Stimulated activated naive CD8-positive, alpha-beta T cell treated with anti-CD3 and anti-CD28 coated beads, Interleukin-15, amount 100 ng/mL, for 72 hours (primary cell): ENCODE measurements at regions not wholly inside any gene's neighbourhood (a gene's known extent, or its start where the extent isn't known, plus 50 kb on each side); places are given as distances from the start of the nearest gene placed in this dataset.
"Not testable (repeated sequence)": the region's sequence is repeated elsewhere in the genome, so short reads cannot be mapped to it uniquely, and the experiment has no call there.

Experiments used
- ATAC-seq: fragments of 150-1000 bp; cut with Tn5 transposase; 2 replicates; pipeline ENCODE4 v1.10.0; 2021; ENCODE audit warnings: mild to moderate bottlenecking, moderate library complexity
- DNase-seq, 2 donors: peaks; one replicate each; pipeline ENCODE4 v3.0.0; 2021 to 2022
- H3K27ac Mint-ChIP-seq, 2 donors: one replicate each; pipeline ENCODE4 v1.8.0; 2022; ENCODE audit warnings: mild to moderate bottlenecking in 2 of 2, mixed read lengths in 2 of 2, moderate library complexity in 2 of 2
- H3K27me3 Mint-ChIP-seq: one replicate; pipeline ENCODE4 v1.8.0; 2022; ENCODE audit warnings: mixed read lengths
- H3K4me1 Mint-ChIP-seq: one replicate; pipeline ENCODE4 v1.8.0; 2022; ENCODE audit warnings: mild to moderate bottlenecking, mixed read lengths
- H3K4me3 Mint-ChIP-seq, 2 donors: one replicate each; pipeline ENCODE4 v1.8.0; 2022; ENCODE audit warnings: mild to moderate bottlenecking in 2 of 2, mixed read lengths in 2 of 2, moderate library complexity in 1 of 2
- H3K9me3 Mint-ChIP-seq, 2 donors: one replicate each; pipeline ENCODE4 v1.8.0; 2022; ENCODE audit warnings: mixed read lengths in 2 of 2

DNA sequence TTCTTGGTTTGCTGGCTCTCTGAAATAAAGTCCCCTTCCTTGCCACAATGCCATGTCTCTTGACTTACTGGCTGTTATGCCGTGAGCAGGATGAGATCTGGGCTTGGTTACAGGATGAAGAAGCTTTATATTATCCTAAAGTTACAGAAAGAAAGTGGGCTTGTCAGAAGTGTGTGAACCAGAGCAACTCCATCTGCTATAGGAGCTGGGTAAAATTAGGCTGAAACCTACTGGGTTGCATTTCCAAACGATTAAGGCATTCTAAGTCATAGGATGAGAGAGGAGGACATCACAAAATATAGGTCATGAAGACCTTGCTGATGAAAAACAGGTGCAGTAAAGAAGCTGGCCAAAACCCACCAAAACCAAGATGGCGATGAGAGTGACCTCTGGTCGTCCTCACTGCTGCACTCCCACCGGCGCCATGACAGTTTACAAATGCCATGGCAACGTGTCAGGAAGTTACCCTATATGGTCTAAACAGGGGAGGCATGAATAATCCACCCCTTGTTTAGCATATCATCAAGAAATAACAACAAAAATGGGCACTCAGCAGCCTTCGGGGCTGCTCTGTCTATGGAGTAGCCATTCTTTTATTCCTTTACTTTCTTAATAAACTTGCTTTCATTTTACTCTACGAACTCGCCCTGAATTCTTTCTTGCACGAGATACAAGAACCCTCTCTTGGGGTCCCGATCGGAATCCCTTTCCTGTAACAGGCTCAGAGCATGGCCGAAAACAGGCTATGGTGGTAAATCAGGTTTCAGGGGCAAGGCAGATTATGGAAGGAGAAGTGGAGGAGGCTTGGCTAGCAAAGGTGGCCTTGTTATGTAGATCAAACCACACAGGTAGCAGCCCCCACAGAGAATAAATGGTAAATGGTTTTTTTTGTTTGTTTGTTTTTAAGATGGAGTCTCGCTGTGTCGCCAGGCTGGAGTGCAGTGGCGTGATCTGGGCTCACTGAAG lies 81.3 kb upstream of the C16orf82 start:
- ATAC-seq (no peak), DNase-seq (no peak)
- Mint-ChIP-seq H3K27ac (no peak overlapping the region), H3K9me3 (no peaks in the 10 kb centered on the region), H3K4me1 (no peaks in the 10 kb centered on the region), H3K4me3 (no peak overlapping the region), H3K27me3 (peaks cover 29% of the 10 kb centered on the region)

DNA sequence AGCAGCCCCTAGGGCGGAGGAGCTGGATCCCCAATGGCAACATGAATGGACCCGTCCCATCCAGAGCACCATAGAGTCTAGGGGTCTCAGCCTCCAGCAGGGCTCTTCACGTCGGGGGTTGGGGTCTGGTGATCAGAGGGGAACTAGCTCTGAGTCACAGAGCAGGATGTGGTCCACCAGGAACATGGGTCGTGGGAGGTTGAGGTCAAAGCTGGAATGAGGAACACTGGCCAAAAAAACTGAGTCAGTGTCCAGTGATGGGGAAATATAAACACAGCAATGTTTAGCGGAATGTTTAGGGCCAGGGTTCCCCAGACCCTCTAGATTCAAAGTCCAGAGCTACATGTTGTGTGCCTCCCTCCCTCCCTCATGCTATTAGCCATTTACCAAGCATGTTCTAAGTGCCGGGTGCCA lies 79.1 kb upstream of the C16orf82 start:
- Mint-ChIP-seq H3K27me3 (peaks cover 38% of the 10 kb centered on the region), H3K4me1 (no peaks in the 10 kb centered on the region), H3K27ac (no peak overlapping the region), H3K9me3 (no peaks in the 10 kb centered on the region), H3K4me3 (no peak overlapping the region)
- no peak for DNase-seq
- ATAC-seq: no peak

DNA sequence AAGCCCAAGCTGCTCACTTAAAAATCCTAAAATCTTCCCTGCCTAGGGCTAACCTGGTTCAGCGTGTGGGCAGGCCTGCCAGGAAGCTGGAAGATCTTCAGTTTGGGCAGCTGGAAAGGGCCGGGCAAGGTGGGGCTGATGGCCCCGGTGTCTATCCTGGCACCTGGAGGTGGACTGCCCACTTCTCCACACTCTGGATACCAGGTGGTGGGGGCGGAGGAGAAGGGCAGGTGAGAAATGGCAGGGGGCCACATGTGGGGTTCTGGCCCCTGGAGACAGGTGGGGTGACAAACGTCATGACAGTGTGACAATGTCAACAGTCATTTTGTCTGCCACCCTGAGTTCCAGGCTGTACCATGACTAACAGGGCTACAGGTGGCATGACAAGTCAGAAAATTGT lies 78.5 kb upstream of the C16orf82 start:
- peaks cover 36% of the 10 kb centered on the region for H3K27me3 Mint-ChIP-seq
- DNase-seq (no peak), ATAC-seq (no peak)
- H3K4me1 Mint-ChIP-seq: no peaks in the 10 kb centered on the region
- H3K27ac Mint-ChIP-seq: no peak overlapping the region
- H3K9me3 Mint-ChIP-seq: no peaks in the 10 kb centered on the region
- H3K4me3 Mint-ChIP-seq: no peak overlapping the region

DNA sequence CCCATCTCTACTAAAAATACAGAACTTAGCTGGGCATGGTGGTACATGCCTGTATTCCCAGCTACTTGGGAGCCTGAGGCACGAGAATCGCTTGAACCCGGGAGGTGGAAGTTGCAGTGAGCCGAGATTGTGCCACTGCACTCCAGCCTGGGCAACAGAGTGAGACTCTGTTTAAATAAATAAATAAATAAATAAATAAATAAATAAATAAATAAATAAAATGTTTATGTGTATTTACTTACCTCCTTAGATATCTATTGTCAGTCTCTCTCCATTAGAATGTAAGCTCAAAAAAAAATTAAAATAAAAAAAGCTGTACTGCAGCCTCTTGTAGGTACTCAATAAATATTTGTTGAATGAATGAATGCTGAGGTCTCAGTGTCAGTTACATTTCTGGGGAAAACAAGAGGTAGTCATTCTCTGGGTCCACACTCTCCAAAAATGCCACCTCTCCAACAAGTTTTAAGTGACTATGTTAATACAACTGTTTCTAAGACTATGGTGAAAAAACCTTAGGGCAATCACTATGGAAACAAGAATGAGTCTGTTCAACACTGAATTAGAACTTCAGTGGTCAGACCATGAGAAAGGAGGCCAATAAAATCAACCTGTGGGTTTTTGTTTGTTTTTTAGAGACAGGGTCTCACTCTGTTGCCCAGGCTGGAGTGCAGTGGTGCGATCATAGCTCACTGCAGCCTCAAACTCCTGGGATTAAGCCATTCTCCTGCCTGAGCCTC lies 76.2 kb upstream of the C16orf82 start:
- H3K9me3 Mint-ChIP-seq, H3K27ac Mint-ChIP-seq, H3K4me3 Mint-ChIP-seq, ATAC-seq, H3K4me1 Mint-ChIP-seq, DNase-seq: not testable (repeated sequence)
- H3K27me3 Mint-ChIP-seq: peaks cover 43% of the 10 kb centered on the region

DNA sequence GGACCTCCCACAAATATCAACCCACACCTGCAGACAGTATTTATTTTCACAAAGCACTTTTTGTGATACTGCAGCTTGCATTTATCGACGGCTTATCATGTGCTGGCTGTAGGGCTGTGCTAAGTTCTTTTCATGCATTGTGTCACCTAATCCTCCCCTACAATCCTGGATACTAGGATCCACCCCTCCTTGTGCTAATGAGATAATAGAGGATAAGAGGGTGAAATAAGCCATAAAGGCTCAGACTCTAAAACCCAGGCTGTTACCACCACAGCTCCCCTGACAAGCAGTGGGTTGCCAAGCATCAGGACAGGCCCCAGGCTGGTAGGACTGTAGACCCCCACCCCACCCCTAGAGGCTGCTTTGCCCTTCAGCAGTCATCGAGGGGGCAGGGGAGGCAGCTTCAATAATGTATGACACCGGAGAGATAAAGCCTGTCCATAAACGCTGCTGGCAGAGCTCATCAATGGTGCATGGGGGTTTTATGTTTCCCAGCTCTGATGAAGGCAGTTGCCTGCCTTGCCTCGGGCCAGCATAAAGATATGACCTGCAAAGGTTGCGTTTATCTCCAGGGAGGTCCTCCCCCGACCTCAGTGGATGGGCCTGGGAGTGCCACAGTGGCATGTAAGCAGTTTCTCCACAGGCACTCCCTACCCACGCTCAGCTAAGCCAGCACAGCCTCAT lies 73.9 kb upstream of the C16orf82 start:
- Mint-ChIP-seq H3K27me3 (peaks cover 36% of the 10 kb centered on the region), H3K27ac (no peak overlapping the region), H3K4me3 (no peak overlapping the region), H3K9me3 (peaks cover 5 to 13% of the 10 kb centered on the region in 2 donors), H3K4me1 (no peaks in the 10 kb centered on the region)
- ATAC-seq (no peak), DNase-seq (no peak)

DNA sequence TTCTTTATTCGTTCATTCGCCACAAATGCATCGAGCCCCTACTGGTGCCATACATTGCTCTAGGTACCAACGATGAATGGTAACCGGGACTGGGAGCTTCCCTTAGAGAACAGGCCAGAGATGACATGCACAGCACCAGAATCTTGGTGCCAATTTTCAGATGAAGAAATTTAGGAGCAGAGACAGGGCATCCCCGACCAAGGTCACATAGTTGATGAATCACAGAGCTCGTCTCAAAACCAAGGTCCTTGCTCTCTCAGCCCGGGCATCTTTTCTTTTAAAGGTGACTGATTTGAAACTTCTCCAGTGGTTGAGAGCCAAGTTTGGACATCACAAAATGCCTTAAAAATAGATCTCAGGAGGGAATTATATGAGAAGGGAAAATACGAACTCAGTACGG lies 73.2 kb upstream of the C16orf82 start:
- Mint-ChIP-seq H3K4me3 (no peak overlapping the region), H3K4me1 (no peaks in the 10 kb centered on the region), H3K9me3 (peaks cover 5 to 13% of the 10 kb centered on the region in 2 donors), H3K27me3 (peaks cover 33% of the 10 kb centered on the region), H3K27ac (no peak overlapping the region)
- ATAC-seq: no peak
- DNase-seq: no peak

DNA sequence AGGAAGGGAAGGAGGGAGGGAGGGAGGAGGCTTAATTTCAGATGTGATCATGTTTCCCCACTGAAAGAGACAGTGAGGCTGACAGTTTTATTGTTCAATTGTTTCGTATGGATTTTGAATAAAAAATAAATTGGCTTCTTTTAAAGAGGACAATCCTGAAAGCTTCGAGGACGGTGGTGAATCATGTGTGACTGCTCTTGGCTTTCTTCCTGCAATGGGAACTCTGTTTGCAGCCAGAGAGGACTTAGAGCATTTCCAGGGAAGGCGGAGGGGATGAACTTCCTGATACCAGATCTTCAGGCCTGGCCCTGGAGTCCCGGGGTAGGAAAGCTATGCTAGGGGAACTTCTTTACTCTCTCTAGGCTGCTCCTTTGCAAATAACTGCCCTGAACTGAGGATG lies 72.8 kb upstream of the C16orf82 start:
- Mint-ChIP-seq H3K4me3 (no peak overlapping the region), H3K9me3 (peaks cover 5 to 13% of the 10 kb centered on the region in 2 donors), H3K27me3 (peaks cover 33% of the 10 kb centered on the region), H3K4me1 (no peaks in the 10 kb centered on the region), H3K27ac (no peak overlapping the region)
- ATAC-seq (no peak), DNase-seq (no peak)

DNA sequence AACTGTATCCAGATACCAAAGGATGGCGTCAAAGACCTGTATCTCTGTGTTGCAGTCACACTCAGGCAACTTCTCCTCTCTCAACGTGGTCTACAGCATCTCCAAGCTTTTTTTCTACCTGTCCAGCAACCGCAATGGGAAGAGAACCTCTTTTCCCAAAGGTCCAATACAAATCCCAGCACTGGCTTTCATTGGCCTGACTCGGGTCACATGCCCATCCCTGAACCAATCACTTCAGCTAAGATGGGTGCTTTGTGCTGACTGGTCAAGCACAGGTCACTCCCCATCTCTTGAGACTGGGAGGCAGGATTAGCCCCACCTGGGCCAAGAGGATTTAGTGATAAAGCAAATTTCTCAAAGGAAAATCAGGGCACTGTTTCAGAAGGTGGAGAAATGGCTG lies 71.2 kb upstream of the C16orf82 start:
- no peaks in the 10 kb centered on the region for H3K4me1 Mint-ChIP-seq
- no peak overlapping the region for H3K27ac Mint-ChIP-seq
- DNase-seq (no peak), ATAC-seq (no peak)
- peaks cover 33% of the 10 kb centered on the region for H3K27me3 Mint-ChIP-seq
- peaks cover 5 to 13% of the 10 kb centered on the region in 2 donors for H3K9me3 Mint-ChIP-seq
- H3K4me3 Mint-ChIP-seq: no peak overlapping the region

DNA sequence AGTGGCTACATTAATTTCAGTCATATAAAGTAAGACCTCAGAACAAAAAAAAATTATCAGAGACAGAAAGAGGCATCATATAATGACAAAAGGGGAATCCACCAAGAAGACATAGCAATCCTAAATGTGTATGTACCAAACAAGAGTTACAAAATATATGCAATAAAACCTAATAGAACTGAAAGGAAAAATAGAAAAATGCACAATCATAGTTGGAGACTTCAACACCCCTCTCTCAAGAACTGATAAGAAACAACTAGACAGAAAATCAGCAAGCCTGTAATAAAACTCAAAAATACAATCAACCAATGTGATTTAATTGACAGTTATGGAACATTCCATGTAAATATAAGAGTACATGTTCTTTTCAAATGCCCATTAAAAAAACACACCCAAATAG lies 61.3 kb upstream of the C16orf82 start:
- no peak for ATAC-seq
- Mint-ChIP-seq H3K9me3 (peaks cover 0 to 8% of the 10 kb centered on the region in 2 donors), H3K4me1 (no peaks in the 10 kb centered on the region), H3K27me3 (peaks cover 62% of the 10 kb centered on the region), H3K4me3 (no peak overlapping the region), H3K27ac (peak overlapping the region in 1 of 2 donors; percentile 9)
- DNase-seq: no peak
